ENCODE measurements at regions not wholly inside any gene's neighbourhood (a gene's known extent, or its start where the extent isn't known, plus 50 kb on each side); places are given as distances from the start of the nearest gene placed in this dataset.

DNA sequence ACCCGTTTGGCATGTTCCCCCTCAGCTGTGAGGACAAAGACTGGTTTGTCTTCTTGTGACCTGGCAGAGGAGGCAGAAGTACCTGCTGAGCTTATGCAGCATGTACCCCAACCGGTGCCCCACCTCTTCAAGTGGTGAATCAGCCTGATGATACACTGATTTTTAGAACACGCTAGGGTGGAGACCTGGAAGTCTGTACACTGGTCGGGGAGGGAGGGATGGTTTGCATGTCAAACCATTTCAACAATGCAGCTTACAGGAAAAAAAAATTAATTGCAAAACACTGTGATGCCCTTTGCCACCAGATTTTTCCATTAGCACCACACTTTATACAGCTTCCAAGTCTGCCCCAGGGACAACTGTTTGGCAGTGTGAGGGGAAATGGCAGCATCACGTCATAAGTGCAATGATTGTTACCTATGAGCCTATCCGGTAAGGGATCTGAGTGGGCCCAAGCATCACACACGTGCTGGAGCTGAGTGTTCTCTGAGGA is 155.1 kb upstream of the DMRT1 start (continued):
- TF ChIP-seq CTCF (conservative IDR thresholded peaks at IDR 0.05; ENCODE audit: low read depth in 2 of 2) (no peak), ZNF331 (CRISPR knock-in tag; IDR thresholded peaks at IDR 0.05; ENCODE audit: low read depth) (no peak), POLR2AphosphoS5 (IDR thresholded peaks at IDR 0.05; ENCODE audit: low read depth) (no peak), CREB1 (CRISPR knock-in tag; IDR thresholded peaks at IDR 0.05; ENCODE audit: low read depth) (no peak), EZH2phosphoT487 (IDR thresholded peaks at IDR 0.05; ENCODE audit: unreplicated experiment) (no peak), EZH2 (IDR thresholded peaks at IDR 0.05; ENCODE audit: low read depth, unreplicated experiment) (no peak)

- no peak overlapping the region for H3K27ac ChIP-seq (ENCODE audit: low read depth)
- peaks cover 5% of the 10 kb centered on the region for H3K27me3 Mint-ChIP-seq (ENCODE audit: insufficient read depth, low read depth, poor library complexity)
- H3K36me3 ChIP-seq (ENCODE audit: insufficient read depth): no peaks in the 10 kb centered on the region
- no peaks in the 10 kb centered on the region for H3K27me3 ChIP-seq (ENCODE audit: insufficient read depth)
- ATAC-seq (no peak), DNase-seq (ENCODE audit: low spot score) (no peak)
- H2AFZ ChIP-seq: no peak overlapping the region
- H3K4me3 Mint-ChIP-seq: no peak overlapping the region
- TF ChIP-seq NANOG (IDR thresholded peaks at IDR 0.05; ENCODE audit: borderline replicate concordance) (no peak), STAT1 (IDR thresholded peaks at IDR 0.05; ENCODE audit: unreplicated experiment) (no peak), REST (IDR thresholded peaks at IDR 0.05; ENCODE audit: unreplicated experiment) (no peak)
- TF ChIP-seq, protein P1, sequence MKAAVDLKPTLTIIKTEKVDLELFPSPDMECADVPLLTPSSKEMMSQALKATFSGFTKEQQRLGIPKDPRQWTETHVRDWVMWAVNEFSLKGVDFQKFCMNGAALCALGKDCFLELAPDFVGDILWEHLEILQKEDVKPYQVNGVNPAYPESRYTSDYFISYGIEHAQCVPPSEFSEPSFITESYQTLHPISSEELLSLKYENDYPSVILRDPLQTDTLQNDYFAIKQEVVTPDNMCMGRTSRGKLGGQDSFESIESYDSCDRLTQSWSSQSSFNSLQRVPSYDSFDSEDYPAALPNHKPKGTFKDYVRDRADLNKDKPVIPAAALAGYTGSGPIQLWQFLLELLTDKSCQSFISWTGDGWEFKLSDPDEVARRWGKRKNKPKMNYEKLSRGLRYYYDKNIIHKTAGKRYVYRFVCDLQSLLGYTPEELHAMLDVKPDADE (IDR thresholded peaks at IDR 0.05): no peak
- H3K9me3 Mint-ChIP-seq: no peaks in the 10 kb centered on the region
- H4K20me1 ChIP-seq (replicated peaks; ENCODE audit: insufficient read depth): no peaks in the 10 kb centered on the region
- H3K4me1 ChIP-seq (ENCODE audit: insufficient read depth): peaks cover 36% of the 10 kb centered on the region
- H3K27ac Mint-ChIP-seq: no peak overlapping the region
- no peaks in the 10 kb centered on the region for H3K9me2 ChIP-seq (ENCODE audit: insufficient read depth)
- peaks cover 48% of the 10 kb centered on the region for H3K4me1 Mint-ChIP-seq
- no peak overlapping the region for H3K4me2 ChIP-seq
- H3K79me2 ChIP-seq (replicated peaks; ENCODE audit: insufficient read depth): no peaks in the 10 kb centered on the region
- no peaks in the 10 kb centered on the region for H3F3A ChIP-seq (replicated peaks; ENCODE audit: low read depth)
- H3K36me3 Mint-ChIP-seq (ENCODE audit: low read depth): peaks cover 10% of the 10 kb centered on the region; the same call in 2 of the 3 replicates
- no peak overlapping the region for H3K4me3 ChIP-seq
These were observed 154.3 kb upstream of the DMRT1 start for GRCh38 chr9:687034-687785.

Measured in GM23338 (cell line).